Neural progenitor cell (in vitro differentiated cells): ENCODE measurements at regions not wholly inside any gene's neighbourhood (a gene's known extent, or its start where the extent isn't known, plus 50 kb on each side); places are given as distances from the start of the nearest gene placed in this dataset.

Source experiments
- DNase-seq: peaks from one replicate; pipeline ENCODE4 v3.0.0-alpha.2; 2016; ENCODE audit warnings: low spot score
- H2AFZ ChIP-seq: fragments of 200-600 bp; sonication (generic); replicated peaks from 2 replicates; pipeline ENCODE4 v1.6.1; 2016; ENCODE audit warnings: antibody characterized with exemption
- H3F3A ChIP-seq: fragments of 200-600 bp; sonication (generic); 2 replicates; pipeline ENCODE4 v1.6.1; 2016; ENCODE audit warnings: antibody characterized with exemption, low read depth
- H3K27ac ChIP-seq: fragments of 200-600 bp; sonication (generic); 2 replicates; pipeline ENCODE4 v1.5.1; 2016; ENCODE audit warnings: mild to moderate bottlenecking
- H3K27me3 ChIP-seq: fragments of 200-600 bp; sonication (generic); 2 replicates; pipeline ENCODE4 v1.6.1; 2016; ENCODE audit warnings: mild to moderate bottlenecking, moderate library complexity
- H3K36me3 ChIP-seq: fragments of 200-600 bp; sonication (generic); 2 replicates; pipeline ENCODE4 v1.5.1; 2016
- H3K4me1 ChIP-seq: fragments of 200-600 bp; sonication (generic); 2 replicates; pipeline ENCODE4 v1.6.1; 2016; ENCODE audit warnings: mixed run types
- H3K4me2 ChIP-seq: fragments of 200-600 bp; sonication (generic); 2 replicates; pipeline ENCODE4 v1.6.1; 2016
- H3K4me3 ChIP-seq: fragments of 200-600 bp; sonication (generic); 2 replicates; pipeline ENCODE4 v1.5.1; 2016
- H3K79me2 ChIP-seq: fragments of 200-600 bp; sonication (generic); 2 replicates; pipeline ENCODE4 v1.6.1; 2016; ENCODE audit warnings: low read depth
- H3K9ac ChIP-seq: fragments of 200-600 bp; sonication (generic); 2 replicates; pipeline ENCODE4 v1.6.1; 2016
- H3K9me3 ChIP-seq: fragments of 200-600 bp; sonication (generic); 2 replicates; pipeline ENCODE4 v1.5.1; 2016; ENCODE audit warnings: low read depth
- H4K20me1 ChIP-seq: fragments of 200-600 bp; sonication (generic); 2 replicates; pipeline ENCODE4 v1.6.1; 2016; ENCODE audit warnings: low read depth
- H3K27ac Mint-ChIP-seq: 3 replicates; pipeline ENCODE4 v1.8.0; 2021; ENCODE audit warnings: mixed read lengths
- H3K27me3 Mint-ChIP-seq: 2 replicates; pipeline ENCODE4 v1.8.0; 2022; ENCODE audit warnings: low read depth, mild to moderate bottlenecking, inconsistent platforms, moderate library complexity, mixed read lengths; ENCODE audit not compliant: insufficient read depth
- H3K36me3 Mint-ChIP-seq: 3 replicates; pipeline ENCODE4 v1.8.0; 2021; ENCODE audit warnings: mixed read lengths
- H3K4me1 Mint-ChIP-seq: 3 replicates; pipeline ENCODE4 v1.8.0; 2021; ENCODE audit warnings: mixed read lengths
- H3K4me3 Mint-ChIP-seq: 3 replicates; pipeline ENCODE4 v1.8.0; 2021; ENCODE audit warnings: mild to moderate bottlenecking, moderate library complexity, mixed read lengths
- H3K9me3 Mint-ChIP-seq: 3 replicates; pipeline ENCODE4 v1.8.0; 2020; ENCODE audit warnings: mixed read lengths
- EZH2 ChIP-seq: fragments of 200-600 bp; sonication (generic); IDR thresholded peaks from 2 replicates; pipeline ENCODE4 v1.6.1; 2017; ENCODE audit warnings: antibody characterized with exemption, mild to moderate bottlenecking, moderate library complexity
- EZH2phosphoT487 ChIP-seq: fragments of 200-600 bp; sonication (generic); IDR thresholded peaks from 2 replicates; pipeline ENCODE4 v1.6.1; 2017; ENCODE audit warnings: antibody characterized with exemption
- TF ChIP-seq, protein P1 (sequence below): fragments of 200-600 bp; sonication (generic); IDR thresholded peaks from 2 replicates; pipeline ENCODE4 v1.5.1; 2017; ENCODE audit warnings: antibody characterized with exemption, mild to moderate bottlenecking

- Histone ChIP-seq H3K4me1 (no peaks in the 10 kb centered on the region), H3F3A (no peaks in the 10 kb centered on the region), H3K9me3 (no peaks in the 10 kb centered on the region), H3K36me3 (no peaks in the 10 kb centered on the region), H3K27me3 (no peaks in the 10 kb centered on the region), H2AFZ (no peak overlapping the region), H3K27ac (no peak overlapping the region), H4K20me1 (no peaks in the 10 kb centered on the region), H3K9ac (no peak overlapping the region), H3K4me3 (no peak overlapping the region), H3K4me2 (no peak overlapping the region), H3K79me2 (no peaks in the 10 kb centered on the region)
- H3K27me3 Mint-ChIP-seq, result peaks cover 3% of the 10 kb centered on the region
- no peaks in the 10 kb centered on the region for H3K4me1 Mint-ChIP-seq
- H3K27ac Mint-ChIP-seq, result no peak overlapping the region
- H3K9me3 Mint-ChIP-seq, result peaks cover 13% of the 10 kb centered on the region
- TF ChIP-seq EZH2 (no peak), EZH2phosphoT487 (no peak)
- TF ChIP-seq, protein P1, sequence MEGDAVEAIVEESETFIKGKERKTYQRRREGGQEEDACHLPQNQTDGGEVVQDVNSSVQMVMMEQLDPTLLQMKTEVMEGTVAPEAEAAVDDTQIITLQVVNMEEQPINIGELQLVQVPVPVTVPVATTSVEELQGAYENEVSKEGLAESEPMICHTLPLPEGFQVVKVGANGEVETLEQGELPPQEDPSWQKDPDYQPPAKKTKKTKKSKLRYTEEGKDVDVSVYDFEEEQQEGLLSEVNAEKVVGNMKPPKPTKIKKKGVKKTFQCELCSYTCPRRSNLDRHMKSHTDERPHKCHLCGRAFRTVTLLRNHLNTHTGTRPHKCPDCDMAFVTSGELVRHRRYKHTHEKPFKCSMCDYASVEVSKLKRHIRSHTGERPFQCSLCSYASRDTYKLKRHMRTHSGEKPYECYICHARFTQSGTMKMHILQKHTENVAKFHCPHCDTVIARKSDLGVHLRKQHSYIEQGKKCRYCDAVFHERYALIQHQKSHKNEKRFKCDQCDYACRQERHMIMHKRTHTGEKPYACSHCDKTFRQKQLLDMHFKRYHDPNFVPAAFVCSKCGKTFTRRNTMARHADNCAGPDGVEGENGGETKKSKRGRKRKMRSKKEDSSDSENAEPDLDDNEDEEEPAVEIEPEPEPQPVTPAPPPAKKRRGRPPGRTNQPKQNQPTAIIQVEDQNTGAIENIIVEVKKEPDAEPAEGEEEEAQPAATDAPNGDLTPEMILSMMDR, result no peak
- H3K4me3 Mint-ChIP-seq, result no peak overlapping the region
- no peaks in the 10 kb centered on the region for H3K36me3 Mint-ChIP-seq
- DNase-seq, result no peak
Observed at GRCh38 chr13:65756071-65756671, 1474.0 kb downstream of the PCDH9 start.

- no peak overlapping the region for H3K27ac Mint-ChIP-seq
- Histone ChIP-seq H3K36me3 (no peaks in the 10 kb centered on the region), H3K27me3 (no peaks in the 10 kb centered on the region)
Observed at GRCh38 chr13:65748227-65748626, 1481.9 kb downstream of the PCDH9 start.

GRCh38 chr13:65746406-65746921 is 1483.7 kb downstream of the PCDH9 start:
- H2AFZ ChIP-seq, result no peak overlapping the region
- TF ChIP-seq, protein P1, result no peak
- TF ChIP-seq EZH2phosphoT487, result no peak
- no peak for TF ChIP-seq EZH2
- no peak overlapping the region for H3K27ac Mint-ChIP-seq
- no peaks in the 10 kb centered on the region for H3K27me3 Mint-ChIP-seq
- H3K9ac ChIP-seq, result no peak overlapping the region
- H3K4me3 Mint-ChIP-seq, result no peak overlapping the region
- H3K4me3 ChIP-seq, result no peak overlapping the region
- no peak overlapping the region for H3K27ac ChIP-seq
- H3K4me1 Mint-ChIP-seq, result no peaks in the 10 kb centered on the region
- no peaks in the 10 kb centered on the region for H3K9me3 ChIP-seq
- no peaks in the 10 kb centered on the region for H4K20me1 ChIP-seq
- peaks cover 2% of the 10 kb centered on the region for H3K9me3 Mint-ChIP-seq
- no peaks in the 10 kb centered on the region for H3K4me1 ChIP-seq
- H3K79me2 ChIP-seq, result no peaks in the 10 kb centered on the region
- no peaks in the 10 kb centered on the region for H3K27me3 ChIP-seq
- H3K36me3 ChIP-seq, result no peaks in the 10 kb centered on the region
- H3K4me2 ChIP-seq, result no peak overlapping the region
- DNase-seq, result no peak
- no peaks in the 10 kb centered on the region for H3K36me3 Mint-ChIP-seq
- no peaks in the 10 kb centered on the region for H3F3A ChIP-seq

More at GRCh38 chr13:65748227-65748626, 1481.9 kb downstream of the PCDH9 start:
- peaks cover 2% of the 10 kb centered on the region for H3K9me3 Mint-ChIP-seq
- Histone ChIP-seq H2AFZ (no peak overlapping the region), H3K27ac (no peak overlapping the region), H3K4me1 (no peaks in the 10 kb centered on the region), H3K9me3 (no peaks in the 10 kb centered on the region), H3F3A (no peaks in the 10 kb centered on the region), H3K9ac (no peak overlapping the region), H3K4me2 (no peak overlapping the region), H4K20me1 (no peaks in the 10 kb centered on the region), H3K79me2 (no peaks in the 10 kb centered on the region), H3K4me3 (no peak overlapping the region)
- H3K36me3 Mint-ChIP-seq, result no peaks in the 10 kb centered on the region
- no peak overlapping the region for H3K4me3 Mint-ChIP-seq
- no peaks in the 10 kb centered on the region for H3K27me3 Mint-ChIP-seq
- DNase-seq, result no peak
- TF ChIP-seq, protein P1, result no peak
- TF ChIP-seq EZH2 (no peak), EZH2phosphoT487 (no peak)
- no peaks in the 10 kb centered on the region for H3K4me1 Mint-ChIP-seq
